ENCODE measurements at regions not wholly inside any gene's neighbourhood (a gene's known extent, or its start where the extent isn't known, plus 50 kb on each side); places are given as distances from the start of the nearest gene placed in this dataset.
A peak's percentile ranks its signal among the peaks of the same experiment; 100 is the strongest.

DNA sequence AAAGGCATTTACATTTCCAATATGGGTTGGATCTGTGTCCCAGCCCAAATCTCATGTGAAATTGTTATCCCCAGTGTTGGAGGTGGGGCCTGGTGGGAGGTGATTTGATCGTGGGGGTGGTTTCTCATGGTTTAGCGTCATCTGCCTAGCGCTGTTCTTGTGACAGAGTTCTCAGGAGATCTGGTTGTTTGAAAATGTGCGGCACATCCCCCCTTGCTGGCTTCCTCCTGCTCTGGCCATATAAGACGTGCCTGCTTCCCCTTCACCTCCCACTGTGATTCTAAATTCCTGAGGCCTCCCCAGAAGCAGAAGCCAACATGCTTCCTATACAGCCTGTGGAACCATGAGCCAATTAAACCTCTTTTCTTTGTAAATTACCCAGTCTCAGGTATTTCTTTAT lies 126.2 kb upstream of the FNDC3A start:
- H3K36me3 ChIP-seq, result no peaks in the 10 kb centered on the region
- TF ChIP-seq POLR2A (IDR thresholded peaks at IDR 0.05) (no peak), CTCF (IDR thresholded peaks at IDR 0.05) (no peak)
- DNase-seq (no peak), ATAC-seq (no peak)
- no peak overlapping the region for H3K27ac ChIP-seq
- intact Hi-C loops (cut with DNase I), result no loop called here
- H3K27me3 ChIP-seq, result no peaks in the 10 kb centered on the region
- H3K4me3 ChIP-seq, result no peak overlapping the region
- no peaks in the 10 kb centered on the region for H3K9me3 ChIP-seq
- WGBS (ENCODE audit: insufficient coverage, low coverage, low lambda C conversion rate, missing lambda C conversion rate), result 70% methylated on average over 4 of the region's 5 CpGs
- H3K4me1 ChIP-seq, result no peaks in the 10 kb centered on the region

DNA sequence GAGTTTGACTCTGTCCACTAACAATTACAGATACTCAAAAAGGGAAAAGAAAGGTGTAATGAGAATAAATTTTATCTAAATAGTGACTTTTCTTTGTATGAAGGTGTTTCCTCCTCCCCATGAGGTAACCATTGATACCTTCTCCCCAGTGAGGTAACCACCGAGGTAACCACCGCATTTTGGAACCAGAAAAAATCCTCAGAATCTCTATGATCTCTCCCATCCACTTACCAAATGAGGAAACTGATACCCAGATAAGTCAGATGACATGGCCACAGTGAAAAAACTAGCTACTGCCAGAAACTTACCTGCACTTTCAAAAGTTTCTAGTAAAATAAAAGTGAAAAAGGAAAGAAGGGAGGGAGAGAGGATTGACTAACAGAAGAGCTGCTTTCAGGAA lies 124.0 kb upstream of the FNDC3A start:
- TF ChIP-seq POLR2A (IDR thresholded peaks at IDR 0.05) (no peak), CTCF (IDR thresholded peaks at IDR 0.05) (no peak)
- WGBS (ENCODE audit: insufficient coverage, low coverage, low lambda C conversion rate, missing lambda C conversion rate), result 67% methylated on average over 2 of the region's 2 CpGs
- Histone ChIP-seq H3K36me3 (no peaks in the 10 kb centered on the region), H3K9me3 (no peaks in the 10 kb centered on the region), H3K27ac (no peak overlapping the region), H3K4me3 (no peak overlapping the region), H3K27me3 (no peaks in the 10 kb centered on the region), H3K4me1 (no peaks in the 10 kb centered on the region)
- DNase-seq (no peak), ATAC-seq (no peak)
- intact Hi-C loops (cut with DNase I), result no loop called here

DNA sequence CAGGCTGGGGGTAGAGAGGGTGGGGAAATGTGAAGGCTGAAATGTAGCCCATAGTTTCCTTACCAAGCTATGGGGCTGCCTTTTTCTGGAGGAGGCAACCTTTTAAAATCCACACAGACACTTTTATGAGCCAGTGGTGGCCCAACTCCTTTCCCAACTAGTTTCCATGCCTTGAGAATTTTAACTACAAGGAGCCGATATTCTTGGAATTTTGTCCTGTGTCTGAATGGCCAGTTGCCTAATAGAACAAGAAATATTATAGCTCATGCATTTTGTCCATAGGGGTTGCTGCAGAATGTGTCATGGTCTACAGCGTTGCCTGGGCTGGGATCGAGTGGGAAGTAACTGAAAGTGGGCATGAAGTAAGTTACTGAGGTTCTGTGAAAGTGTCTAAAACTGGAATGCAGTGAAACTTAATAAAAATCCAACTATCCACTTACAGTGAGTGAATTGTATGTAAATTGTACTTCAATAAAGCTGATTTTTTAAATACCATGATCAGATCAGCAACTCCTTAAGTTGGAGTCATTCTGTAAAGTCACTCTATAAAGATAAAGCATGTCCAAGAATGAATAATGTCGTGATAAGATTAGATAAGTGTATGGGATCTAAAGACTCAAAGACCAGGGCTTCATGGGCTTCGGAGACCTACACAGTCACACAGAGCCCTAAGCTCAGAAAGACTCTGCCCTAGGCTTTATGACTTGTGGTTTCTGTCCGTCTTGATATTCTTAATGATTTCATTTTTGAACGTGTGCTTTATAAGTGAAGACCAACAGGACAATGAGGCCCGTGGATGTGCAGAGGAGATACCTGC lies 122.6 kb upstream of the FNDC3A start:
- no peak for TF ChIP-seq CTCF (IDR thresholded peaks at IDR 0.05)
- TF ChIP-seq POLR2A (IDR thresholded peaks at IDR 0.05), result no peak
- no peak for DNase-seq
- WGBS (ENCODE audit: insufficient coverage, low coverage, low lambda C conversion rate, missing lambda C conversion rate), result 70% methylated on average over 8 of the region's 8 CpGs
- intact Hi-C loops (cut with DNase I), result no loop called here
- Histone ChIP-seq H3K36me3 (no peaks in the 10 kb centered on the region), H3K27ac (no peak overlapping the region), H3K27me3 (no peaks in the 10 kb centered on the region), H3K4me3 (no peak overlapping the region), H3K9me3 (no peaks in the 10 kb centered on the region), H3K4me1 (no peaks in the 10 kb centered on the region)
- ATAC-seq, result no peak

DNA sequence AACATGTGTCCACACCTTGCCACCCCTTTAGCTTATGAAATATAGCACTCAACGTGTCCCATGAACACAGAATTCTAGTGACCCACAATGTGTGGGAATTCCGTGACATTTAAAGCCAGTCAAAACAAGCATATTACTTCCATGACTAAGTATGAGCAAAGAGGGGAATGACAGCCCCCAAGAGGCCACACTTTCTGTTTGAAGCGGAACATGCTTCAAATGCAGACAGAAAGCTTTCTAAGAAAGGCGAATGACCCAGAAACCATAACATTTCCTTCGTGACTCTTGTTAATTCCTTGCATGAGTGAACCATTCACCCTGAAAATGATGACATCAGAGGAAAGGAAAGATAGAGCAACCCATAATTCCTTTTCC lies 122.0 kb upstream of the FNDC3A start:
- H3K27ac ChIP-seq, result no peak overlapping the region
- intact Hi-C loops (cut with DNase I), result no loop called here
- whole genome bisulfite sequencing (ENCODE audit: insufficient coverage, low coverage, low lambda C conversion rate, missing lambda C conversion rate), result 50% methylated on average over 5 of the region's 5 CpGs
- no peaks in the 10 kb centered on the region for H3K9me3 ChIP-seq
- no peaks in the 10 kb centered on the region for H3K27me3 ChIP-seq
- H3K36me3 ChIP-seq, result no peaks in the 10 kb centered on the region
- TF ChIP-seq CTCF (IDR thresholded peaks at IDR 0.05), result no peak
- TF ChIP-seq POLR2A (IDR thresholded peaks at IDR 0.05), result no peak
- H3K4me3 ChIP-seq, result no peak overlapping the region
- peak in 3 of 4 donors; percentile 28 to 45 (median 31) for ATAC-seq
- DNase-seq, result no peak
- no peaks in the 10 kb centered on the region for H3K4me1 ChIP-seq

Measured in right lobe of liver (tissue), 6 donors.